ENCODE measurements at regions not wholly inside any gene's neighbourhood (a gene's known extent, or its start where the extent isn't known, plus 50 kb on each side); places are given as distances from the start of the nearest gene placed in this dataset.

DNA sequence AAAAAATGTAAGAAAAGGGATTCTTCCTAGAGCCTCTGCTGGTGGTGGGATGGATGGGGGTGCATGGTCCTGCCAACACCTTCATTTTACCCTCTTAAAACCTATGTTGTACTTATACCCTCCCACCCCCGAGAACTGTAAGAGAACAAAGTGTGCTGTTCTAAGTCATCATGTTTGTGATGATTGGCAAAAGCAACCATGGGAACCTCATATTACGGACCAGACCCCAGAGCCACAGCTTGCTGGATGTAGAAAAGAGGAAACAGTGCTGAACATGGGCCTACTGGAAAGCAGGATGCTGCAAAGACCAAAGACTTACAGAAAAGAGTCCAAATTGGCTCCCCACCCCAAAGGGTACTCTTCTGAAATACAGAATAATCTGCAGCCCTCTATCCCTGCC, 311.2 kb downstream of the DUSP6 start:
- Histone ChIP-seq H3K9ac (ENCODE audit: low read depth, low read length) (no peak overlapping the region), H3K27me3 (ENCODE audit: control insufficient read depth, insufficient read depth, low read length) (no peaks in the 10 kb centered on the region), H3K4me1 (ENCODE audit: control insufficient read depth, insufficient read depth, low read length) (no peaks in the 10 kb centered on the region), H3K36me3 (ENCODE audit: control insufficient read depth, insufficient read depth, low read length) (no peaks in the 10 kb centered on the region), H3K9me3 (ENCODE audit: control insufficient read depth, insufficient read depth, low read length) (no peaks in the 10 kb centered on the region), H3K27ac (ENCODE audit: low read depth, low read length) (no peak overlapping the region), H3K4me3 (ENCODE audit: low read depth, low read length) (no peak overlapping the region)

DNA sequence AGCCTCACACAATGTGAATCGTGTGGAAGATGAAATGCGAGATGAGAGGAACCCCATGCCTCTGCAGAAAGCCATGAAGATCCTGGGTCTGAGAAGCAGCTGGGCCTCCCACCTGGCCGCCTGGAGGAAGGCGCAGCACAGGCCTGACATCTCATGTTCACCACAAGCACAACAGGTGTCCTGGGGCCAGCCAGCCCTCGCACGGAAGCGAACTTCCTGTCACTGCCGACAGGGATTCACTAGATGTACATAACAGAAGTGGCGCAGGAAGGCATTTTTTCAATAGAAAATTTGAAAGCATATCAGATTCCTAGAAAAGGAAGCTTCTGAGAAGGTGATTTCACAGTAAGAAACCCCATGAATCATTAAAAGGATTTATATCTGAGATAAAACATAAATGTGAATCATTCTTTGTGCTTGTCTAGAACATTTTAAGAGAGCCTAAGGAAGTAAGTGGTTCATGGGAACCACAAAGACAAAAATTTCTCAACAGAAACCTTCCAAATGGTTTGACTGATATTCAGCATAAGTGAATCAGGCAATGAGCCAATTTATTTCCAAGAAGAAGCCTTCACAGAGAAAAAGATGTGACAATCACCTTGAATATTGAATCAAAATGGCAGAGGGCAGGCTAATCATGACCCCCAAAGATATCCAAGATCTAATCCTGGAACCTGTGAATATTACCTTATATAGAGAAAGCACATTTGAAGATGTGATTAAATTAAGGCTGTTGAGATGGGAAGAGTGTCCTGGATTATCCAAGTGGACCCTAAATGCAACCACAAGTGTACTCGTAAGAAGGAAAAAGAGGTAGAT, 311.9 kb downstream of the DUSP6 start:
- Histone ChIP-seq H3K9ac (ENCODE audit: low read depth, low read length) (no peak overlapping the region), H3K36me3 (ENCODE audit: control insufficient read depth, insufficient read depth, low read length) (no peaks in the 10 kb centered on the region), H3K4me3 (ENCODE audit: low read depth, low read length) (no peak overlapping the region), H3K4me1 (ENCODE audit: control insufficient read depth, insufficient read depth, low read length) (no peaks in the 10 kb centered on the region), H3K27ac (ENCODE audit: low read depth, low read length) (no peak overlapping the region), H3K9me3 (ENCODE audit: control insufficient read depth, insufficient read depth, low read length) (no peaks in the 10 kb centered on the region), H3K27me3 (ENCODE audit: control insufficient read depth, insufficient read depth, low read length) (no peaks in the 10 kb centered on the region)

DNA sequence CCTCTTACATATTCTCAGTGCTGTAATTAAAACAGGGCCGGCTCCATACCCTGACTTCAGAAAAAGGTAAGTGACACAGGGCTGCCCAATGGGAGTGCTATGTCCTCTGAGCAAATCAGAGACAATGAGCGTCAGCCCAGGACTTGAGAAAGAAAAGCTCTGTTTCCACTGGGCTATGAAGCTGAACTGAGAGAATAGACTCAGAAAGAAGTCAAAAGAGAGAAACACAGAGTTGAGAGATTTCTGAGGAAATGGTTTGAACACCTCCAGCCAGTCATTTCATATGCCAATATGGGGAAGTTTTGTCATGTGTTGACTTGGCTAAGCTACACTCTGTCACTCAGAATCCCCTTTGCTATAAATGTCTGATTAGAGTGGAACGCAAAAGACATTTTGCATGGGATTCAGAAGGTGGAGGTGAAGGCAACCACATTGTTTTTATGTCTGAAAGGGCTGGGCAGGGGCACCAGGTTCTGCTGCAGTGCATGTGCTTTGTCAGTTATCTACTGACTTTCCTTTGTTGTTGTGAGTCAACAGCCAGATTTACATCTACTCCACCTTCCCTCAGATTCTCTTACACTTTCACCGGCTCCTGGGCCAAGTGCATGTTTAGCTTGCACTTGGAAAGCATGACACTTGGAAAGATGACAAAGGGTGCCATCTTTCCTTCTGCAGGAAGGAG, 313.3 kb downstream of the DUSP6 start:
- H3K9me3 ChIP-seq (ENCODE audit: control insufficient read depth, insufficient read depth, low read length) = no peaks in the 10 kb centered on the region
- H3K27me3 ChIP-seq (ENCODE audit: control insufficient read depth, insufficient read depth, low read length) = no peaks in the 10 kb centered on the region
- no peaks in the 10 kb centered on the region for H3K4me1 ChIP-seq (ENCODE audit: control insufficient read depth, insufficient read depth, low read length)
- no peak overlapping the region for H3K9ac ChIP-seq (ENCODE audit: low read depth, low read length)
- no peak overlapping the region for H3K27ac ChIP-seq (ENCODE audit: low read depth, low read length)
- no peaks in the 10 kb centered on the region for H3K36me3 ChIP-seq (ENCODE audit: control insufficient read depth, insufficient read depth, low read length)
- no peak overlapping the region for H3K4me3 ChIP-seq (ENCODE audit: low read depth, low read length)

DNA sequence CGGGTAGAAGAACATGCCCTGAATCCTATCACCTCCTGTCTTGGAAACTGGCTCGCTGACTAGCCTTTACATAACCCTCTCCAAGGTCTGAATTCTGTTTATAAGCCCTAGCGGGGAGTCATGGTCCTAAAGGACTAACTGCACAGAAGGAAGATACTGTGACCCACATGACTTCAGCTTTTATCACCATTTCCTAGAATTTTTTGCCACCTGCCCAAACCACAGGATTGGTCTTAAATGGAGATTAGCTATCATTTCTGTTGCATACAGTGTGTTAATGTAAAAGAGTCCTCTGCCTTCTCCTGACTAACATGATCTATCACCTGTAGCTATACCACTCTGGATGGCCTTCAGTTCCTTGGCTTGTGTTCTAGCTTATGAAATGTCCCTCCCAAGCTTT, 319.2 kb downstream of the DUSP6 start:
- H3K4me1 ChIP-seq (ENCODE audit: control insufficient read depth, insufficient read depth, low read length) = no peaks in the 10 kb centered on the region; the same call in 1 of the 2 replicates
- no peak overlapping the region for H3K4me3 ChIP-seq (ENCODE audit: low read depth, low read length)
- no peaks in the 10 kb centered on the region for H3K36me3 ChIP-seq (ENCODE audit: control insufficient read depth, insufficient read depth, low read length)
- no peaks in the 10 kb centered on the region for H3K9me3 ChIP-seq (ENCODE audit: control insufficient read depth, insufficient read depth, low read length)
- H3K27me3 ChIP-seq (ENCODE audit: control insufficient read depth, insufficient read depth, low read length) = no peaks in the 10 kb centered on the region
- H3K27ac ChIP-seq (ENCODE audit: low read depth, low read length) = no peak overlapping the region
- H3K9ac ChIP-seq (ENCODE audit: low read depth, low read length) = no peak overlapping the region

DNA sequence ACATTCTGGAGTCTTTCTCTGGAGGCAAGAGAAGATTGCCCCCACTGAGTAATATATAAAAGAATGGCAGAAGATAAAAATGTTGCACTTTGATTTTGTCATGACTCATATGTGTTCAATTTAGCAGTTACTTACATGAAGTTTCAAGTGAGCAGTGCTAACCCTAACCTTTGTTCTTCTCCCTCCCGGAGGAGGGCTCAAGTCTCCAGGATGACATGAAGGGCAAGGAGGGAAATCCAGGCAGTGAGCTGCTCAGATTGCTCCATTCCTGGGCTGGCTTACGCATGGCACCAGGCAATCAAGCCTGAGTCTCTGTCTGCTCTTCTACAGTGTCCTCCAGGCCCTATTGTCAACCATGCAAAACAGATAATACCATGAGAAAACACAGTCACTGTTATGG, 322.3 kb downstream of the DUSP6 start:
- Histone ChIP-seq H3K27ac (ENCODE audit: low read depth, low read length) (no peak overlapping the region), H3K4me3 (ENCODE audit: low read depth, low read length) (no peak overlapping the region), H3K4me1 (ENCODE audit: control insufficient read depth, insufficient read depth, low read length) (no peaks in the 10 kb centered on the region; the same call in 1 of the 2 replicates), H3K27me3 (ENCODE audit: control insufficient read depth, insufficient read depth, low read length) (no peaks in the 10 kb centered on the region), H3K36me3 (ENCODE audit: control insufficient read depth, insufficient read depth, low read length) (no peaks in the 10 kb centered on the region), H3K9ac (ENCODE audit: low read depth, low read length) (no peak overlapping the region), H3K9me3 (ENCODE audit: control insufficient read depth, insufficient read depth, low read length) (no peaks in the 10 kb centered on the region)

DNA sequence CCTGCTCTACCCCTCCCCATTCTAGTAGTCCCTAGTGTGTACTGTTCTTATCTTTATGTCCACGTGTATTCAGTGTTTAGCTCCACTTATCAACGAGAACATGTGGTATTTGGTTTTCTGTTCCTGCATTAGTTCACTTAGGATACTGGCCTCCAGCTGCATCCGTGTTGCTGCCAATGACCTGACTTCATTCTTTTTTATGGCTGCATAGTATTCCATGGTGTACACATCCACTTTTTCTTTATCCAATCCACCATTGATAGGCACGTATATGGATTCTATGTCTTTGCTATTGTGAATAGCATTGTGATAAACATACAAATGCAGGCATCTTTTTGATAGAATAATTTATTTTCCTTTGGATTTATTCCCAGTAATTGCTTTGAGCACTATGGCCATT, 327.7 kb downstream of the DUSP6 start:
- Histone ChIP-seq H3K4me1 (ENCODE audit: control insufficient read depth, insufficient read depth, low read length) (no peaks in the 10 kb centered on the region; the same call in 1 of the 2 replicates), H3K9ac (ENCODE audit: low read depth, low read length) (no peak overlapping the region)

DNA sequence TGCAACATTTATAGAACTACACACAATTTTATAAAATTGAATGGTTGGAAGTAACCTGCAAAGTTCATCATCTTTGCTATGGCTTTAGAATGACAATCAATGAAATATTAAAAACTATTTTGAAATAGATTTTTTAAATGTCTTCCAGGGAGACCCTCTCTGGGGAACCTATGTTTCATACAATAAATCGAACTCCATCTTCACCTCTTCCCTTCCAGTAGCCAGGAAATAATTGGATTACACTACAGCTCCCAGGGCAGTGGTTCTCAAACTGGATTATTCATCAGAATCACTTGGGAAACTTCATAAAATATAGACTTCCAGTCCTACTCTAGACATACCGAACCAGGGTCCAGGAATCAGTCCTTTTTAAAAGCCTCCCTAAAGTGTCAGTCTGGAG, 328.4 kb downstream of the DUSP6 start:
- H3K36me3 ChIP-seq (ENCODE audit: control insufficient read depth, insufficient read depth, low read length) = no peaks in the 10 kb centered on the region
- no peaks in the 10 kb centered on the region for H3K9me3 ChIP-seq (ENCODE audit: control insufficient read depth, insufficient read depth, low read length)
- H3K4me3 ChIP-seq (ENCODE audit: low read depth, low read length) = no peak overlapping the region
- no peak overlapping the region for H3K27ac ChIP-seq (ENCODE audit: low read depth, low read length)
- no peaks in the 10 kb centered on the region; the same call in 1 of the 2 replicates for H3K4me1 ChIP-seq (ENCODE audit: control insufficient read depth, insufficient read depth, low read length)
- no peaks in the 10 kb centered on the region for H3K27me3 ChIP-seq (ENCODE audit: control insufficient read depth, insufficient read depth, low read length)
- H3K9ac ChIP-seq (ENCODE audit: low read depth, low read length) = no peak overlapping the region

More for the DNA sequence above, 327.7 kb downstream of the DUSP6 start:
- Histone ChIP-seq H3K9me3 (ENCODE audit: control insufficient read depth, insufficient read depth, low read length) (no peaks in the 10 kb centered on the region), H3K4me3 (ENCODE audit: low read depth, low read length) (no peak overlapping the region), H3K27ac (ENCODE audit: low read depth, low read length) (no peak overlapping the region), H3K36me3 (ENCODE audit: control insufficient read depth, insufficient read depth, low read length) (no peaks in the 10 kb centered on the region), H3K27me3 (ENCODE audit: control insufficient read depth, insufficient read depth, low read length) (no peaks in the 10 kb centered on the region)

DNA sequence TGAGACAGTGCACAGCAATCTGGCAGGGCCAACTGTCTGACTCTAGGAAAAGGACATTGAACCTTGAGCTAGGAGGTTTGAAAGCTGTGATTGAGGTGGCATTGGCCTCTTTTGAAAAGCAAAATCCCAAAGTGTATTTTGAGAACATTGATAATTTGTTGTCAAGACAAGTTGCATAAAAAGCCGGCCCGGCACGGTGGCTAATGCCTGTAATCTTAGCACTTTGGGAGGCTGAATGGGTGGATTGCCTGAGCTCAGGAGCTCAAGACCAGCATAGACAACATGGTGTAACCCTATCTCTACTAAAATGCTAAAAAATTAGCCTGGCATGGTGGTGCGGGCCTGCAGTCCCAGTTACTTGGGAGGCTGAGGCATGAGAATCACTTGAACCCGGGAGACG, 331.6 kb downstream of the DUSP6 start:
- H3K4me1 ChIP-seq (ENCODE audit: control insufficient read depth, insufficient read depth, low read length) = 0 out of 2 replicates have a peak, but pooled peaks cover 4% of the 10 kb centered on the region
- no peak overlapping the region for H3K4me3 ChIP-seq (ENCODE audit: low read depth, low read length)
- H3K9ac ChIP-seq (ENCODE audit: low read depth, low read length) = no peak overlapping the region
- H3K9me3 ChIP-seq (ENCODE audit: control insufficient read depth, insufficient read depth, low read length) = no peaks in the 10 kb centered on the region
- no peaks in the 10 kb centered on the region for H3K36me3 ChIP-seq (ENCODE audit: control insufficient read depth, insufficient read depth, low read length)
- H3K27me3 ChIP-seq (ENCODE audit: control insufficient read depth, insufficient read depth, low read length) = no peaks in the 10 kb centered on the region
- H3K27ac ChIP-seq (ENCODE audit: low read depth, low read length) = no peak overlapping the region

DNA sequence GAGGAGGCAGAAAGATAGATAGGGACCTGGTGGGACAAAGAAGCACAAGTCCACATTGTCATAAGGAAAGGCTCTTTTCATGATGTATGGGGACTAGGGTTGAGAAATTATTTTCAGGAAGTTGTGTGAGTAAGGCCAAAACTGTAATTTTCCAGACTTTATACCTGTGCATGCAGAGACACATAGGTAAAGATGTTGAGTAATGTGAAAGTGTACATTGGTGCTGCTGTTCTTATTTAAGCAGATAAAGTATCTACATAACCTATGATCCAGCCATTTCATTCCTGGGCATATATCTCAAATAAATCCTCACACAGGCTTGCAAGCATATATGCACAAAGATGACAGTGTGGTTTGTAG, 332.2 kb downstream of the DUSP6 start:
- Histone ChIP-seq H3K4me3 (ENCODE audit: low read depth, low read length) (no peak overlapping the region), H3K27ac (ENCODE audit: low read depth, low read length) (no peak overlapping the region), H3K36me3 (ENCODE audit: control insufficient read depth, insufficient read depth, low read length) (no peaks in the 10 kb centered on the region), H3K9ac (ENCODE audit: low read depth, low read length) (no peak overlapping the region), H3K4me1 (ENCODE audit: control insufficient read depth, insufficient read depth, low read length) (0 out of 2 replicates have a peak, but pooled peaks cover 4% of the 10 kb centered on the region), H3K9me3 (ENCODE audit: control insufficient read depth, insufficient read depth, low read length) (no peaks in the 10 kb centered on the region), H3K27me3 (ENCODE audit: control insufficient read depth, insufficient read depth, low read length) (no peaks in the 10 kb centered on the region)

DNA sequence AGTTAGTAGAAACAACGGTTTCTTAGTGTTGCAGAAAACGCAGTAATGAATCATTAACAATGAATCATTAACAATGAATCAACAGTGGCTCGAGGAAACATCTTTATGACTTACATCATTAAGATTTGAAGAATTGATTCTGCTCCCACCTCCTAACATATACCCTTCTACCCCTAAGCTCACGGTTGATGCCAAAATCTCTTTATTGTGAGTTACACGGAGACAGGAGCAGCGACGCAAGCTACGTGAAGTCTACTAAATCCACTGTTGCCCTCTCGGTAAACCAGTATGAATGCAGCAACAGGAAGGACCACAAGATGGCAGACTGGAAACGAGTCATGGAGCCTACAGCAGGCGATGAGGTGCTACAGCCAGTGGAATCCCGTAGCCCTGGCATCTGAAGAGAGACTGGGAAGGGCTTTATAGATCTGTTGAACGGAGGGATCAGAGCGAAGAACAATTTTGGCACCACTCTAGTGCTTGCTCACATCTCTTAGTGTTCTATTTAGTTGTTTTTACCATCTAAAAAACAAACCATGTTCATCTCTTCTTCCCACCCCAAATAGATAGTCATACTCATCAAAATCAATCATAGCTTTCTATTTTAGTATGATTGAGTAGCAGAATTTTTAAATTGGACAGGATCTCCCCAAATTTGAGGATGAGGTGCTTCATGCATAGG, 332.7 kb downstream of the DUSP6 start:
- Histone ChIP-seq H3K9ac (ENCODE audit: low read depth, low read length) (no peak overlapping the region), H3K9me3 (ENCODE audit: control insufficient read depth, insufficient read depth, low read length) (no peaks in the 10 kb centered on the region), H3K4me3 (ENCODE audit: low read depth, low read length) (peak overlapping the region; percentile 29; the same call in 1 of the 2 replicates), H3K27ac (ENCODE audit: low read depth, low read length) (no peak overlapping the region), H3K27me3 (ENCODE audit: control insufficient read depth, insufficient read depth, low read length) (no peaks in the 10 kb centered on the region), H3K36me3 (ENCODE audit: control insufficient read depth, insufficient read depth, low read length) (no peaks in the 10 kb centered on the region), H3K4me1 (ENCODE audit: control insufficient read depth, insufficient read depth, low read length) (0 out of 2 replicates have a peak, but pooled peaks cover 4% of the 10 kb centered on the region)
